ENCODE measurements at regions not wholly inside any gene's neighbourhood (a gene's known extent, or its start where the extent isn't known, plus 50 kb on each side); places are given as distances from the start of the nearest gene placed in this dataset.

DNA sequence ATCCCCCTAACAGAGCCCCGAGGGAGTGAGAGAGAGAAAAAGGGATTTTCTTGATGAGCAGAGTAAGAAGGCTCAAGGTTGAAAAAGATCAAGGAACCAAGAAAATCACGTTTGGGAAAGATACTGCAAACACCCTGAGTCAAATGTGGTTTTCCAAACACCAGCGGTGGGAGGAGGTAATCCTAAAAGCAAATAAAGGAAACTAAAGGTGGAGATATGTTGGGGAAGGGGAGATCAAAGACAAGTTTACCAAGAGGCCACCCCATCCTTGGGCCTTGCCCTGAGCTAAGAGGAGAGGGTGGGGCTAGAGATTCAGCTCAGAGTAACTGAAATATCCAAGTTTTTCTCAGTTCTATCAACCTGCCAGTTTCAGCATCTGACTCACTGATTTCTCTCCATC lies 332.3 kb downstream of the ETAA1 start:
- TF ChIP-seq, protein P1, sequence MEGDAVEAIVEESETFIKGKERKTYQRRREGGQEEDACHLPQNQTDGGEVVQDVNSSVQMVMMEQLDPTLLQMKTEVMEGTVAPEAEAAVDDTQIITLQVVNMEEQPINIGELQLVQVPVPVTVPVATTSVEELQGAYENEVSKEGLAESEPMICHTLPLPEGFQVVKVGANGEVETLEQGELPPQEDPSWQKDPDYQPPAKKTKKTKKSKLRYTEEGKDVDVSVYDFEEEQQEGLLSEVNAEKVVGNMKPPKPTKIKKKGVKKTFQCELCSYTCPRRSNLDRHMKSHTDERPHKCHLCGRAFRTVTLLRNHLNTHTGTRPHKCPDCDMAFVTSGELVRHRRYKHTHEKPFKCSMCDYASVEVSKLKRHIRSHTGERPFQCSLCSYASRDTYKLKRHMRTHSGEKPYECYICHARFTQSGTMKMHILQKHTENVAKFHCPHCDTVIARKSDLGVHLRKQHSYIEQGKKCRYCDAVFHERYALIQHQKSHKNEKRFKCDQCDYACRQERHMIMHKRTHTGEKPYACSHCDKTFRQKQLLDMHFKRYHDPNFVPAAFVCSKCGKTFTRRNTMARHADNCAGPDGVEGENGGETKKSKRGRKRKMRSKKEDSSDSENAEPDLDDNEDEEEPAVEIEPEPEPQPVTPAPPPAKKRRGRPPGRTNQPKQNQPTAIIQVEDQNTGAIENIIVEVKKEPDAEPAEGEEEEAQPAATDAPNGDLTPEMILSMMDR (IDR thresholded peaks at IDR 0.05; ENCODE audit: borderline replicate concordance, control extremely low read depth, extremely low read depth, insufficient read depth, missing control alignments) = no peak
- no peak for DNase-seq (ENCODE audit: low spot score)
- in situ Hi-C loops (cut with MboI; ENCODE audit: low sequenced_read_pairs, unreplicated experiment) = no loop called here

DNA sequence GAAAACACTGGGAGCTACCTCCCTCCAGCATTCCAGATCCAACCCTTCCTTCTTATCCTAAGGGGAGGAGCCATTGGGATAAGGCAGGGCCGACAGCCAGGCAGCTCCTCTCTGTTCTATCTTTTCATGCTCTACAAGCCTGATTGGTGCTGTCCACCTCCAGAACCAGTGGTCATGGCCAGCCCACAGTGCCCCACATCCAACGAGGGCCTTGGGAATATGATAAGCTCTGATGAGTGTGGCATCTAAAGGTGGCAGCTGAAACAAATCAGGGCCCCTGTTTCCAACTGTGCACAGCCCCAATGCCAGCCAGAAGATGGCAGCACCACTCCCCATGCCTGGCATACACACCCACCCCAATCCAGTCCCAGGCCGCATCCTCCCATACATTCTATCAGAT lies 329.3 kb downstream of the C1D start:
- DNase-seq (ENCODE audit: low spot score) = no peak
- TF ChIP-seq, protein P1 (IDR thresholded peaks at IDR 0.05; ENCODE audit: borderline replicate concordance, control extremely low read depth, extremely low read depth, insufficient read depth, missing control alignments) = peak; percentile 27
- in situ Hi-C loops (cut with MboI; ENCODE audit: low sequenced_read_pairs, unreplicated experiment) = no loop called here

DNA sequence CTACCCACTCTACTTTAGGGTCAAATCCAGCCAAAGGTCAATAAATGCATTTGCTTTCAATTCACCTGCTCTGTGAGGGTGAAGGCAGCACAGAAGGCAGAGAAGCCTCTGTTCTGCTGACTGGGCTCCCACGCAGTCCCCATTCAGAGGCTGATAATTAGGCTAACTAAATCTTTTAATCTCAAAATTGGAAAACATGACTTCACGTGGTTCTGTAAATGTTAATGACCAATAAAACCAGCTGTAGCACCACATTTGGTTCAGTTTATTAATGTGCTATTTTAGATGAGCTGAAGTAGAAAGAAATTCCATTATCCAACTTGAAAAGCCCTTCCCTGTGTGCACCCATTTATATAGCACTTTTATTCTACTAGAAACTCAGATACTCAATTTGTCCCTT lies 310.6 kb downstream of the C1D start:
- in situ Hi-C loops (cut with MboI; ENCODE audit: low sequenced_read_pairs, unreplicated experiment) = no loop called here
- TF ChIP-seq, protein P1 (IDR thresholded peaks at IDR 0.05; ENCODE audit: borderline replicate concordance, control extremely low read depth, extremely low read depth, insufficient read depth, missing control alignments) = no peak
- DNase-seq (ENCODE audit: low spot score) = no peak

DNA sequence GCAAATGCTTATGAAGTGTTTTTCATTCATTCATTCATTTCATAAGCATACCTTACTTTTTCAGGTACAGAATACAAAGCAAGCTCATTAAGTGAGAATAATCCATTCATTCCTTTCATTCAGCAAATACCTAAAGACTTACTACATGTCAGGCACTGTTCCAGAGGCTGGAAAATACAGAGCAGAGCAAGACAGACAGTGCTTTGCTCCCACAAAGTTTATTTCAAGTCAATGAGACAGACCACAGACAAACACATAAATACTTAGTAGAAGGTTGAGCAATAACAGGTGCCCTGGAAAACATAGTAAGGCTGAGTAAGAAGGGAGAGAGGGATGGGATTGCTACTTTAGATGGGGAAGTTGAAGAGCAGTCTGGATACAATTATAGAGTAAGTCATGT lies 309.8 kb downstream of the C1D start:
- TF ChIP-seq, protein P1 (IDR thresholded peaks at IDR 0.05; ENCODE audit: borderline replicate concordance, control extremely low read depth, extremely low read depth, insufficient read depth, missing control alignments) = no peak
- DNase-seq (ENCODE audit: low spot score) = no peak
- in situ Hi-C loops (cut with MboI; ENCODE audit: low sequenced_read_pairs, unreplicated experiment) = no loop called here

DNA sequence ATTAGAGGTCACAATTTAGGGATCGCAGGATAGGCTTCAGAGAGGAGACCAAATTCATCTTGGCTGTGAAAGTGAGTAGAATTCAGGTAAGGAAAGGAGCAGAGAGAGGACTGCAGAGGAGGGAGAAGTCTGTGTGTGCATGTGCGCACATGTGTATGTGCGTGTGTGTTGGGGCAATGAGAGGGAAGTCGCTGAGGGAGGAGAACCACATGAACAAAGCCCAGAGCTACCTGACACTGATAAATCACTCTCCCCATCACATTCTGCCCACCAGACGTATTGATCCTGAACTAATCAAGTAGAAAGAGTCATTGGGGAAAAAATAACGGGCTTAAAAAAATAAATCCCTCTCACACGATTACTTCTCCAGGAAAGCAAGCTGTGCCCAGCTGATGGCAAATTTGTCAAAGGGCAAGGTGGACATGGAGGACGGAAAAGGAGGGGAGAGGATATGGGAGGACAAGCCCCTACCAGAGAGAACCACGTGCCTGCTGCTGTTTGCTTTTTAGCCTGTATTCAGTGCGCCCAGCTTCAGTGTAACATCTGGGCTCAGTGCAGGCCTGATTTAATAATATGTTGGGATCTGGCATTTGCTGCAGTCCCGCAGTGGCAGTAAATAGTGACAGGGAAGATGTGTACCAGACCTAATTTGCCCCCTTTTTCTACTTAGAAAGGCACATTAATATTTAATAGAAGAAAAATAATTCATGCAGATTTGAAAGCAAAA lies 307.5 kb downstream of the C1D start:
- DNase-seq (ENCODE audit: low spot score) = no peak
- in situ Hi-C loops (cut with MboI; ENCODE audit: low sequenced_read_pairs, unreplicated experiment) = no loop called here
- TF ChIP-seq, protein P1 (IDR thresholded peaks at IDR 0.05; ENCODE audit: borderline replicate concordance, control extremely low read depth, extremely low read depth, insufficient read depth, missing control alignments) = no peak

DNA sequence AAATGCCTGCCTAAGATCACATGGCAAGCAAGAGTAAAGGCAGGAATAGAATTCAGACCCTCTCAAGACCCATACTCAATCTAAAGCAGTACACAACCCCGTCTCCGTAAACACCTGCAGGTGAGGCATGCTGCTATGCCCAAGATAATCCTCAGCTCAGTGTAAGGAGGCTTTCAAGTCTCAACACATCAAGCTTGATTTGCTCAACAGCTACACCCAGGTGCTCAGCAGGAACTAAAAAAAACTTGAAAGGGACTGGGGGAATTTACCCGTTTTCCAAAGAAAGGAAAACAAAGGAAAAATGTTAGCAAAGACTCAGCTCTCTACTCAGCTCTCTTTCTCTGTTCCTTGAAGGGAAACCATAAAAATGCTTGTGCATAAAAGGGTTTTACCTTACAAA lies 301.8 kb downstream of the C1D start:
- TF ChIP-seq, protein P1 (IDR thresholded peaks at IDR 0.05; ENCODE audit: borderline replicate concordance, control extremely low read depth, extremely low read depth, insufficient read depth, missing control alignments) = no peak
- DNase-seq (ENCODE audit: low spot score) = no peak
- in situ Hi-C loops (cut with MboI; ENCODE audit: low sequenced_read_pairs, unreplicated experiment) = no loop called here

All from GM13976 (cell line).